ENCODE measurements at regions not wholly inside any gene's neighbourhood (a gene's known extent, or its start where the extent isn't known, plus 50 kb on each side); places are given as distances from the start of the nearest gene placed in this dataset.

GRCh38 chr5:175222621-175223020 lies 221.4 kb downstream of the DRD1 start:
- no peak overlapping the region for H3K27ac ChIP-seq
- FAIRE-seq (no peak), ATAC-seq (no peak), DNase-seq (ENCODE audit: low read depth in 1 of 2, low spot score in 1 of 2) (no peak)
- no peak overlapping the region for H3K4me2 ChIP-seq
- no peak overlapping the region for H3K4me3 ChIP-seq
- no peak for TF ChIP-seq ESRRA (IDR thresholded peaks at IDR 0.05; ENCODE audit: borderline replicate concordance, low read length)
- CTCF ChIA-PET, result interaction anchor here (0.9 to 2.1 kb wide), 4 partner anchors 13 to 106 kb away, joined by 3 to 9 read pairs (median 4); no protein-coding TSS in a partner anchor
- POLR2A ChIA-PET, result no interaction called here
- H3K4me1 ChIP-seq, result peaks cover 9% of the 10 kb centered on the region; the same call in 2 of the 3 replicates
- no peaks in the 10 kb centered on the region for H3K9me3 ChIP-seq
- WGBS (ENCODE audit: missing lambda C conversion rate), result 63% methylated on average over 2 of the region's 2 CpGs

- no peak for ATAC-seq
- CTCF ChIA-PET, result interaction anchor here (0.6 to 1.2 kb wide), 2 partner anchors 8 to 290 kb away, joined by 3 read pairs; no protein-coding TSS in a partner anchor
- POLR2A ChIA-PET, result no interaction called here
- Histone ChIP-seq H3K4me2 (no peak overlapping the region), H3K4me1 (peaks cover 17% of the 10 kb centered on the region; the same call in 2 of the 3 replicates), H3K4me3 (no peak overlapping the region), H3K27ac (no peak overlapping the region), H3K9me3 (no peaks in the 10 kb centered on the region)
- DNase-seq (ENCODE audit: low read depth in 1 of 2, low spot score in 1 of 2), result no peak
- FAIRE-seq, result no peak
- TF ChIP-seq EP300 (IDR thresholded peaks at IDR 0.05) (no peak), USF2 (IDR thresholded peaks at IDR 0.05) (no peak), FOXS1 (CRISPR knock-in tag; IDR thresholded peaks at IDR 0.05) (no peak), MAFK (IDR thresholded peaks at IDR 0.05; ENCODE audit: partially characterized antibody) (no peak), CHD2 (IDR thresholded peaks at IDR 0.05; ENCODE audit: low read length, partially characterized antibody) (no peak), KDM1A (IDR thresholded peaks at IDR 0.05; ENCODE audit: low read depth) (no peak), HDAC2 (IDR thresholded peaks at IDR 0.05) (no peak), TP53 (CRISPR knock-in tag; IDR thresholded peaks at IDR 0.05) (no peak), FOSB (CRISPR knock-in tag; IDR thresholded peaks at IDR 0.05) (no peak), GATA3 (IDR thresholded peaks at IDR 0.05; ENCODE audit: borderline replicate concordance) (no peak), NPAS2 (CRISPR knock-in tag; IDR thresholded peaks at IDR 0.05; ENCODE audit: borderline replicate concordance) (no peak), NFE2L2 (conservative IDR thresholded peaks at IDR 0.05; ENCODE audit: low read length) (no peak), CBX8 (IDR thresholded peaks at IDR 0.05) (no peak), ZFP36 (IDR thresholded peaks at IDR 0.05; ENCODE audit: borderline replicate concordance, partially characterized antibody) (no peak), EHF (CRISPR knock-in tag; IDR thresholded peaks at IDR 0.05) (no peak), PHF8 (IDR thresholded peaks at IDR 0.05; ENCODE audit: borderline replicate concordance, low read depth) (no peak), RARB (CRISPR knock-in tag; IDR thresholded peaks at IDR 0.05) (no peak), POLR2A (IDR thresholded peaks at IDR 0.05; ENCODE audit: low read length) (no peak)
- TF ChIP-seq, protein P1, sequence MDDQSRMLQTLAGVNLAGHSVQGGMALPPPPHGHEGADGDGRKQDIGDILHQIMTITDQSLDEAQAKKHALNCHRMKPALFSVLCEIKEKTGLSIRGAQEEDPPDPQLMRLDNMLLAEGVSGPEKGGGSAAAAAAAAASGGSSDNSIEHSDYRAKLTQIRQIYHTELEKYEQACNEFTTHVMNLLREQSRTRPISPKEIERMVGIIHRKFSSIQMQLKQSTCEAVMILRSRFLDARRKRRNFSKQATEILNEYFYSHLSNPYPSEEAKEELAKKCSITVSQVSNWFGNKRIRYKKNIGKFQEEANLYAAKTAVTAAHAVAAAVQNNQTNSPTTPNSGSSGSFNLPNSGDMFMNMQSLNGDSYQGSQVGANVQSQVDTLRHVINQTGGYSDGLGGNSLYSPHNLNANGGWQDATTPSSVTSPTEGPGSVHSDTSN (IDR thresholded peaks at IDR 0.05), result no peak
- TF ChIP-seq, protein P2, sequence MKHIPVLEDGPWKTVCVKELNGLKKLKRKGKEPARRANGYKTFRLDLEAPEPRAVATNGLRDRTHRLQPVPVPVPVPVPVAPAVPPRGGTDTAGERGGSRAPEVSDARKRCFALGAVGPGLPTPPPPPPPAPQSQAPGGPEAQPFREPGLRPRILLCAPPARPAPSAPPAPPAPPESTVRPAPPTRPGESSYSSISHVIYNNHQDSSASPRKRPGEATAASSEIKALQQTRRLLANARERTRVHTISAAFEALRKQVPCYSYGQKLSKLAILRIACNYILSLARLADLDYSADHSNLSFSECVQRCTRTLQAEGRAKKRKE (CRISPR knock-in tag; IDR thresholded peaks at IDR 0.05; ENCODE audit: low read depth), result no peak
- WGBS (ENCODE audit: missing lambda C conversion rate), result 45% methylated on average over 1 of the region's 1 CpG
Measured at GRCh38 chr5:175220549-175220948, 223.4 kb downstream of the DRD1 start.

- Histone ChIP-seq H3K4me2 (no peak overlapping the region), H3K4me1 (peaks cover 22% of the 10 kb centered on the region), H3K9me3 (no peaks in the 10 kb centered on the region), H3K27ac (no peak overlapping the region), H3K4me3 (no peak overlapping the region)
- POLR2A ChIA-PET, result no interaction called here
- ATAC-seq, result no peak
- no peak for DNase-seq (ENCODE audit: low read depth in 1 of 2, low spot score in 1 of 2)
- CTCF ChIA-PET, result no interaction called here
- TF ChIP-seq, protein P3, sequence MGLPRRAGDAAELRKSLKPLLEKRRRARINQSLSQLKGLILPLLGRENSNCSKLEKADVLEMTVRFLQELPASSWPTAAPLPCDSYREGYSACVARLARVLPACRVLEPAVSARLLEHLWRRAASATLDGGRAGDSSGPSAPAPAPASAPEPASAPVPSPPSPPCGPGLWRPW (IDR thresholded peaks at IDR 0.05), result no peak
- TF ChIP-seq FOSB (CRISPR knock-in tag; IDR thresholded peaks at IDR 0.05) (no peak), CBX8 (IDR thresholded peaks at IDR 0.05) (no peak), JUNB (IDR thresholded peaks at IDR 0.05) (no peak), HOXA7 (CRISPR knock-in tag; IDR thresholded peaks at IDR 0.05) (no peak), HOXB5 (CRISPR knock-in tag; IDR thresholded peaks at IDR 0.05) (no peak), TFCP2L1 (CRISPR knock-in tag; IDR thresholded peaks at IDR 0.05) (no peak)
- FAIRE-seq, result no peak
- 8% methylated on average over 2 of the region's 2 CpGs for WGBS (ENCODE audit: missing lambda C conversion rate)
Measured at GRCh38 chr5:175219366-175219765, 224.6 kb downstream of the DRD1 start.

Measured in A549 (cell line).